OCI-LY7 (cell line): ENCODE measurements at regions not wholly inside any gene's neighbourhood (a gene's known extent, or its start where the extent isn't known, plus 50 kb on each side); places are given as distances from the start of the nearest gene placed in this dataset.

ENCODE experiments used
- EZH2phosphoT487 ChIP-seq: fragments of 200-600 bp; sonication (generic); IDR thresholded peaks from 2 replicates; pipeline ENCODE4 v1.6.1; 2018; ENCODE audit warnings: low read depth, borderline replicate concordance, mild to moderate bottlenecking, mixed run types, antibody characterized with exemption, low read length, moderate library complexity, mixed read lengths
- TF ChIP-seq, protein P1 (sequence below): fragments of 200-600 bp; sonication (generic); conservative IDR thresholded peaks from 2 replicates; pipeline ENCODE4 v1.5.1; 2014; ENCODE audit warnings: mild to moderate bottlenecking, antibody characterized with exemption, low read length, moderate library complexity, mixed read lengths

DNA sequence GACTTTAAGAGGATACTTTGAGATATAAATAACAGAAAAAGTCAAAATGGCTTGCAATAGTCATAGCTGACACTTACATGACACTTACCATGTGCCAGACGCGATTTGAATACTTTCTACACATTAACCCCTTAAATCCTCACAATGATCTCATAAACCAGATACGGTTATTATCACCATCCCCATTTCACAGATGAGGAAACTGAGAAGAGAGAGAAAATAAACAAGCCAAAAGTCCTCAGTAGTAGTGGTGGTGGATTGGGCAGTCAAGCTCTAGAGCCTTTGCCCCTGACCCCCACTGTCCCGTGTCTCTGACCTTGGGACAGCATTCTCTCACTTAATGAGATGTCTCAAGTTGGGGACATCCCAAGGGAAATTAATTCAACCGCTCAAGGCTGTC is 105.2 kb upstream of the TAF1B start:
- TF ChIP-seq, protein P1, sequence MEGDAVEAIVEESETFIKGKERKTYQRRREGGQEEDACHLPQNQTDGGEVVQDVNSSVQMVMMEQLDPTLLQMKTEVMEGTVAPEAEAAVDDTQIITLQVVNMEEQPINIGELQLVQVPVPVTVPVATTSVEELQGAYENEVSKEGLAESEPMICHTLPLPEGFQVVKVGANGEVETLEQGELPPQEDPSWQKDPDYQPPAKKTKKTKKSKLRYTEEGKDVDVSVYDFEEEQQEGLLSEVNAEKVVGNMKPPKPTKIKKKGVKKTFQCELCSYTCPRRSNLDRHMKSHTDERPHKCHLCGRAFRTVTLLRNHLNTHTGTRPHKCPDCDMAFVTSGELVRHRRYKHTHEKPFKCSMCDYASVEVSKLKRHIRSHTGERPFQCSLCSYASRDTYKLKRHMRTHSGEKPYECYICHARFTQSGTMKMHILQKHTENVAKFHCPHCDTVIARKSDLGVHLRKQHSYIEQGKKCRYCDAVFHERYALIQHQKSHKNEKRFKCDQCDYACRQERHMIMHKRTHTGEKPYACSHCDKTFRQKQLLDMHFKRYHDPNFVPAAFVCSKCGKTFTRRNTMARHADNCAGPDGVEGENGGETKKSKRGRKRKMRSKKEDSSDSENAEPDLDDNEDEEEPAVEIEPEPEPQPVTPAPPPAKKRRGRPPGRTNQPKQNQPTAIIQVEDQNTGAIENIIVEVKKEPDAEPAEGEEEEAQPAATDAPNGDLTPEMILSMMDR = no peak
- TF ChIP-seq EZH2phosphoT487 = no peak
